MCF 10A (cell line): ENCODE measurements at regions not wholly inside any gene's neighbourhood (a gene's known extent, or its start where the extent isn't known, plus 50 kb on each side); places are given as distances from the start of the nearest gene placed in this dataset.

Experiments
- BruUV-seq: library from RNA; stranded (reverse); fragments of 400-500 nt; replicated peaks from 2 replicates; lab custom pipeline; 2021; lab: Mats Ljungman, UMichigan
- CTCF ChIA-PET: fragments of 300-600 bp; sonication (Branson Sonifier 250); formaldehyde crosslinking; extraction: SDS; loops from one replicate; lab custom pipeline; 2021; ENCODE audit warnings: antibody characterized with exemption, inconsistent platforms; lab: Yijun Ruan, JAX
- POLR2A ChIA-PET: fragments of 300-600, 350-650 bp; sonication (Branson Sonifier 250); formaldehyde crosslinking; extraction: SDS; loops from one replicate; lab custom pipeline; 2020; ENCODE audit warnings: antibody characterized with exemption, inconsistent platforms; lab: Yijun Ruan, JAX
- DNase-seq: peaks from one replicate; pipeline ENCODE4 v3.0.0-alpha.2; 2018; ENCODE audit not compliant: unreplicated experiment
- H3K27ac Mint-ChIP-seq: one replicate; pipeline ENCODE4 v1.8.0; 2022; ENCODE audit warnings: mild to moderate bottlenecking, low read depth, mixed read lengths; ENCODE audit not compliant: unreplicated experiment
- H3K27me3 Mint-ChIP-seq: one replicate; pipeline ENCODE4 v1.8.0; 2022; ENCODE audit warnings: mixed read lengths; ENCODE audit not compliant: insufficient read depth, unreplicated experiment
- H3K36me3 Mint-ChIP-seq: one replicate; pipeline ENCODE4 v1.8.0; 2022; ENCODE audit warnings: mild to moderate bottlenecking, moderate library complexity, mixed read lengths; ENCODE audit not compliant: insufficient read depth, unreplicated experiment
- H3K4me1 Mint-ChIP-seq: one replicate; pipeline ENCODE4 v1.8.0; 2022; ENCODE audit warnings: mixed read lengths; ENCODE audit not compliant: insufficient read depth, unreplicated experiment
- H3K4me3 Mint-ChIP-seq: one replicate; pipeline ENCODE4 v1.8.0; 2022; ENCODE audit warnings: mild to moderate bottlenecking, moderate library complexity, mixed read lengths; ENCODE audit not compliant: unreplicated experiment
- H3K9me3 Mint-ChIP-seq: one replicate; pipeline ENCODE4 v1.8.0; 2022; ENCODE audit warnings: mixed read lengths; ENCODE audit not compliant: unreplicated experiment
- CTCF ChIP-seq: fragments of 200-600 bp; IDR thresholded peaks from one replicate; pipeline ENCODE4 v1.8.0; 2022; ENCODE audit warnings: antibody characterized with exemption, mild to moderate bottlenecking; ENCODE audit not compliant: unreplicated experiment
- intact Hi-C: fragments of 100-400 bp; cut with micrococcal nuclease; formaldehyde crosslinking; loops from 2 replicates; pipeline ENCODE4 v1.14.1; 2022

- H3K27me3 Mint-ChIP-seq, result no peaks in the 10 kb centered on the region
- no peaks in the 10 kb centered on the region for H3K9me3 Mint-ChIP-seq
- peaks cover 22% of the 10 kb centered on the region for H3K4me1 Mint-ChIP-seq
- ChIA-PET POLR2A (no interaction called here), CTCF (no interaction called here)
- intact Hi-C loops, result loop anchor here (5.0 kb wide), 1 partner anchor 294 kb away; the partner anchor contains the start of gene ARSJ
- peak overlapping the region; percentile 32 for H3K4me3 Mint-ChIP-seq
- TF ChIP-seq CTCF, result no peak
- H3K27ac Mint-ChIP-seq, result peak overlapping the region; percentile 78
- BruUV-seq, result no TSS peak
- no peaks in the 10 kb centered on the region for H3K36me3 Mint-ChIP-seq
- DNase-seq, result no peak
These were observed 291.6 kb upstream of the ARSJ start for GRCh38 chr4:114271031-114271430.

GRCh38 chr4:114272226-114272625, 292.8 kb upstream of the ARSJ start:
- BruUV-seq, result no TSS peak
- Mint-ChIP-seq H3K9me3 (no peaks in the 10 kb centered on the region), H3K27me3 (no peaks in the 10 kb centered on the region), H3K4me1 (peaks cover 18% of the 10 kb centered on the region), H3K27ac (peak overlapping the region; percentile 83), H3K4me3 (no peak overlapping the region), H3K36me3 (no peaks in the 10 kb centered on the region)
- peak; percentile 82 for DNase-seq
- ChIA-PET POLR2A (no interaction called here), CTCF (no interaction called here)
- intact Hi-C loops, result loop anchor here (5.0 kb wide), 1 partner anchor 295 kb away; the partner anchor contains the start of gene ARSJ
- TF ChIP-seq CTCF, result no peak

GRCh38 chr4:114273238-114273637, 293.8 kb upstream of the ARSJ start:
- no peak for TF ChIP-seq CTCF
- Mint-ChIP-seq H3K36me3 (no peaks in the 10 kb centered on the region), H3K4me3 (no peak overlapping the region), H3K27me3 (no peaks in the 10 kb centered on the region), H3K9me3 (peaks cover 3% of the 10 kb centered on the region), H3K4me1 (peaks cover 14% of the 10 kb centered on the region), H3K27ac (peak overlapping the region; percentile 16)
- ChIA-PET POLR2A (interaction anchor here (0.7 to 1.2 kb wide), 2 partner anchors 10 to 12 kb away, joined by 3 to 4 read pairs; no protein-coding TSS in a partner anchor), CTCF (interaction anchor here (0.7 kb wide), 1 partner anchor 1000 kb away, joined by 3 read pairs; no protein-coding TSS in a partner anchor)
- BruUV-seq, result no TSS peak
- DNase-seq, result no peak
- intact Hi-C loops, result loop anchor here (5.0 kb wide), 1 partner anchor 296 kb away; the partner anchor contains the start of gene ARSJ

GRCh38 chr4:114277690-114278089, 298.2 kb upstream of the ARSJ start:
- BruUV-seq, result no TSS peak
- no peak for TF ChIP-seq CTCF
- intact Hi-C loops, result no loop called here
- ChIA-PET POLR2A (interaction anchor here (1.1 kb wide), 1 partner anchor 111 kb away, joined by 3 read pairs; no protein-coding TSS in a partner anchor), CTCF (no interaction called here)
- no peak overlapping the region for H3K27ac Mint-ChIP-seq
- peaks cover 8% of the 10 kb centered on the region for H3K9me3 Mint-ChIP-seq
- H3K4me1 Mint-ChIP-seq, result peaks cover 7% of the 10 kb centered on the region
- H3K27me3 Mint-ChIP-seq, result no peaks in the 10 kb centered on the region
- DNase-seq, result no peak
- no peaks in the 10 kb centered on the region for H3K36me3 Mint-ChIP-seq
- no peak overlapping the region for H3K4me3 Mint-ChIP-seq
